ENCODE measurements at regions not wholly inside any gene's neighbourhood (a gene's known extent, or its start where the extent isn't known, plus 50 kb on each side); places are given as distances from the start of the nearest gene placed in this dataset.

DNA sequence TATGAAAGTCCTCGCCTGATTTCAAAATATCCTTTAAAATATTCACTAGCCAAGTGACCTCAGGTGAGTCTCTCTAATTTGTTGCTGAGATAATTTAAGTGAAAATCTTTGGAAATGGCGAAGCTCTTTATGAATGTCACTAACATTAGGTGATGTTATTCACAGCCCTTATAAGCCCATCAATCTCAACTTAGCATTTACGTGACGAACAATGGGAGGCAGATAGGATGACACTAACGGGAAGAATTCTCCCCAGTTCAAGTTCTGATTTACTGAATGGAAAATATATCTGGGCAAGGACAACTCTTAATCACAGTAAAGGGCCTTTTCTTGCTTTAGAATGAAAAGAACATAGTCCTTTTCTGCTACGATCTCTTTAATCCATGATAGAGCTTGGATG, 378.7 kb downstream of the LIG4 start:
- TF ChIP-seq, protein P1, sequence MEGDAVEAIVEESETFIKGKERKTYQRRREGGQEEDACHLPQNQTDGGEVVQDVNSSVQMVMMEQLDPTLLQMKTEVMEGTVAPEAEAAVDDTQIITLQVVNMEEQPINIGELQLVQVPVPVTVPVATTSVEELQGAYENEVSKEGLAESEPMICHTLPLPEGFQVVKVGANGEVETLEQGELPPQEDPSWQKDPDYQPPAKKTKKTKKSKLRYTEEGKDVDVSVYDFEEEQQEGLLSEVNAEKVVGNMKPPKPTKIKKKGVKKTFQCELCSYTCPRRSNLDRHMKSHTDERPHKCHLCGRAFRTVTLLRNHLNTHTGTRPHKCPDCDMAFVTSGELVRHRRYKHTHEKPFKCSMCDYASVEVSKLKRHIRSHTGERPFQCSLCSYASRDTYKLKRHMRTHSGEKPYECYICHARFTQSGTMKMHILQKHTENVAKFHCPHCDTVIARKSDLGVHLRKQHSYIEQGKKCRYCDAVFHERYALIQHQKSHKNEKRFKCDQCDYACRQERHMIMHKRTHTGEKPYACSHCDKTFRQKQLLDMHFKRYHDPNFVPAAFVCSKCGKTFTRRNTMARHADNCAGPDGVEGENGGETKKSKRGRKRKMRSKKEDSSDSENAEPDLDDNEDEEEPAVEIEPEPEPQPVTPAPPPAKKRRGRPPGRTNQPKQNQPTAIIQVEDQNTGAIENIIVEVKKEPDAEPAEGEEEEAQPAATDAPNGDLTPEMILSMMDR (IDR thresholded peaks at IDR 0.05 in 2 of 3, conservative IDR thresholded peaks at IDR 0.05 in 1 of 3; ENCODE audit: borderline replicate concordance in 1 of 3, insufficient read depth in 1 of 3, low read depth in 2 of 3, low read length in 2 of 3) = no peak
- TF ChIP-seq POLR2AphosphoS5 (IDR thresholded peaks at IDR 0.05; ENCODE audit: low read depth, low read length) = no peak
- no peak for TF ChIP-seq POLR2A (IDR thresholded peaks at IDR 0.05; ENCODE audit: borderline replicate concordance, extremely low read depth, insufficient read depth, insufficient read length)
- no peak for TF ChIP-seq SIN3A (IDR thresholded peaks at IDR 0.05; ENCODE audit: low read depth)
- TF ChIP-seq YY1 (IDR thresholded peaks at IDR 0.05; ENCODE audit: extremely low read depth, insufficient replicate concordance, low read depth, low read length) = no peak
